HepG2 (cell line): ENCODE measurements at regions not wholly inside any gene's neighbourhood (a gene's known extent, or its start where the extent isn't known, plus 50 kb on each side); places are given as distances from the start of the nearest gene placed in this dataset.

Source experiments
- ATAC-seq: fragments of 200-7000 bp; cut with Tn5 transposase; 3 replicates; pipeline ENCODE4 v1.9.1; 2020; ENCODE audit warnings: mild to moderate bottlenecking, moderate library complexity
- BruUV-seq: library from RNA; stranded (reverse); fragments of 400-500 nt; replicated peaks from 2 replicates; lab custom pipeline; 2021; lab: Mats Ljungman, UMichigan
- CTCF ChIA-PET: fragments of 300-600 bp; formaldehyde crosslinking; extraction: SDS; loops from one replicate; lab custom pipeline; 2021; ENCODE audit warnings: low total read pairs, inconsistent platforms, low intra/inter-chr PET ratio; lab: Yijun Ruan, JAX
- POLR2A ChIA-PET: fragments of 350-600 bp; sonication (Branson Sonifier 250); formaldehyde crosslinking; loops from one replicate; lab custom pipeline; 2020; ENCODE audit warnings: antibody characterized with exemption, inconsistent platforms; lab: Yijun Ruan, JAX
- DNase-seq: peaks from one replicate; pipeline ENCODE4 v3.0.0-alpha.2; 2015; ENCODE audit warnings: low spot score
- FAIRE-seq: peaks from 3 replicates; lab custom pipeline; 2011; peaks lifted over from hg19 to GRCh38; lab: Jason Lieb, UNC
- H2AFZ ChIP-seq: one replicate; pipeline ENCODE4 v1.6.1; 2011; ENCODE audit warnings: low read length, inconsistent platforms
- H3K27ac ChIP-seq: fragments of 300-600 bp; 3 replicates; pipeline ENCODE4 v1.8.0; 2011; ENCODE audit warnings: mixed run types, mild to moderate bottlenecking, mixed read lengths, low read length, inconsistent platforms; ENCODE audit not compliant: insufficient read depth; ENCODE audit errors: extremely low read length
- H3K27me3 ChIP-seq, 2 experiments: fragments of 200-600 bp in 1 of 2; 2 replicates in 1 of 2; 3 replicates in 1 of 2; pipeline versions ENCODE4 v1.6.0 to v1.8.0; 2011; ENCODE audit warnings: low read length in 2 of 2, mild to moderate bottlenecking in 2 of 2, moderate library complexity in 2 of 2, inconsistent platforms in 1 of 2; ENCODE audit not compliant: insufficient read depth in 2 of 2, control insufficient read depth in 1 of 2
- H3K36me3 ChIP-seq, 2 experiments: fragments of 200-600 bp in 1 of 2; replicated peaks in 1 of 2; 2 replicates in 1 of 2; 3 replicates in 1 of 2; pipeline versions ENCODE4 v1.5.1 to v1.8.0; 2011; ENCODE audit warnings: low read length in 2 of 2, inconsistent platforms in 1 of 2; ENCODE audit not compliant: insufficient read depth in 2 of 2, control insufficient read depth in 1 of 2
- H3K4me1 ChIP-seq: 2 replicates; pipeline ENCODE4 v1.5.1; 2012; ENCODE audit warnings: low read length, inconsistent platforms; ENCODE audit not compliant: insufficient read depth
- H3K4me2 ChIP-seq: 2 replicates; pipeline ENCODE4 v1.6.0; 2011; ENCODE audit warnings: low read depth, low read length, inconsistent platforms
- H3K4me3 ChIP-seq, 3 experiments: fragments of 200-600 bp in 1 of 3; sonication (generic), shearing (Covaris generic) in 1 of 3; replicated peaks in 1 of 3; 2 replicates each; pipeline ENCODE4 v1.5.1; 2011 to 2016; ENCODE audit warnings: low read length in 3 of 3, inconsistent platforms in 2 of 3, low read depth in 2 of 3, mild to moderate bottlenecking in 2 of 3, control low read depth in 1 of 3, mixed read lengths in 1 of 3; ENCODE audit not compliant: insufficient read depth in 1 of 3
- H3K79me2 ChIP-seq: one replicate; pipeline ENCODE4 v1.6.1; 2011; ENCODE audit warnings: low read length, inconsistent platforms; ENCODE audit not compliant: insufficient read depth
- H3K9ac ChIP-seq: 2 replicates; pipeline ENCODE4 v1.6.0; 2011; ENCODE audit warnings: mild to moderate bottlenecking, low read depth, low read length, inconsistent platforms; ENCODE audit not compliant: insufficient read depth
- H3K9me3 ChIP-seq: 2 replicates; pipeline ENCODE4 v1.5.1; 2012; ENCODE audit warnings: mild to moderate bottlenecking, low read length
- H4K20me1 ChIP-seq: 2 replicates; pipeline ENCODE4 v1.6.0; 2011; ENCODE audit warnings: inconsistent platforms, mild to moderate bottlenecking, low read length, moderate library complexity; ENCODE audit not compliant: insufficient read depth
- HNF4A ChIP-seq: sonication (generic); formaldehyde crosslinking; IDR thresholded peaks from 2 replicates; pipeline ENCODE4 v1.4.0; 2020; ENCODE audit warnings: missing genetic modification reagents
- HNF4G ChIP-seq, 2 experiments: sonication (generic) in 1 of 2; formaldehyde crosslinking in 1 of 2; IDR thresholded peaks; 2 replicates each; pipeline versions ENCODE4 v1.4.0 to v1.6.1; 2011 to 2020; ENCODE audit warnings: borderline replicate concordance in 2 of 2, low read depth in 2 of 2, mild to moderate bottlenecking in 2 of 2, low read length in 1 of 2, missing genetic modification reagents in 1 of 2, moderate library complexity in 1 of 2
- PAWR ChIP-seq: sonication (generic); formaldehyde crosslinking; IDR thresholded peaks from 2 replicates; pipeline ENCODE4 v1.4.0; 2020; ENCODE audit warnings: missing genetic modification reagents, mild to moderate bottlenecking, borderline replicate concordance
- RARA ChIP-seq: IDR thresholded peaks from 2 replicates; pipeline ENCODE4 v1.6.1; 2016; ENCODE audit warnings: missing genetic modification reagents, missing compliant biosample characterization
- SOX13 ChIP-seq, 3 experiments: fragments of 450-650 bp in 1 of 3; sonication (generic) in 1 of 3; formaldehyde crosslinking in 1 of 3; IDR thresholded peaks in 2 of 3; conservative IDR thresholded peaks in 1 of 3; 2 replicates each; pipeline versions ENCODE4 v1.5.0 to v1.6.1; 2016 to 2020; ENCODE audit warnings: antibody characterized with exemption in 1 of 3, mild to moderate bottlenecking in 1 of 3, missing compliant biosample characterization in 1 of 3, missing genetic modification reagents in 1 of 3, moderate library complexity in 1 of 3
- SP4 ChIP-seq: sonication (generic); formaldehyde crosslinking; IDR thresholded peaks from 2 replicates; pipeline ENCODE4 v1.8.1; 2023; ENCODE audit warnings: mild to moderate bottlenecking, missing genetic modification reagents
- ZMYM4 ChIP-seq: sonication (generic); formaldehyde crosslinking; IDR thresholded peaks from 2 replicates; pipeline ENCODE4 v1.8.1; 2023; ENCODE audit warnings: mild to moderate bottlenecking, missing genetic modification reagents
- ZNF281 ChIP-seq: sonication (generic); formaldehyde crosslinking; IDR thresholded peaks from 2 replicates; pipeline ENCODE4 v1.4.0; 2020; ENCODE audit warnings: missing genetic modification reagents, borderline replicate concordance
- ZNF782 ChIP-seq: sonication (generic); formaldehyde crosslinking; IDR thresholded peaks from 2 replicates; pipeline ENCODE4 v1.4.0; 2020; ENCODE audit warnings: missing genetic modification reagents, mild to moderate bottlenecking, borderline replicate concordance
- WGBS: methylation state at CpG from one replicate; pipeline ENCODE4 v1.1.6; 2017; ENCODE audit warnings: low lambda C conversion rate; 5-methylcytosine and 5-hydroxymethylcytosine counted together
- in situ Hi-C: cut with HindIII; loops from 2 replicates; pipeline ENCODE4 v1.10.0; 2017; ENCODE audit warnings: low pct_unique_long_range_greater_than_20kb; ENCODE audit not compliant: extremely low pct_ligation_motif_present
- intact Hi-C: fragments of 100-400 bp; cut with micrococcal nuclease; formaldehyde crosslinking; loops from one replicate; pipeline ENCODE4 v1.10.0; 2022; ENCODE audit not compliant: unreplicated experiment

GRCh38 chrX:65098851-65099250 lies 122.6 kb upstream of the ZC4H2 start:
- H3K27ac ChIP-seq, result peak overlapping the region; percentile 43
- H3K4me1 ChIP-seq, result peaks cover 35% of the 10 kb centered on the region
- no peak overlapping the region for H3K4me3 ChIP-seq
- ChIA-PET CTCF (no interaction called here), POLR2A (interaction anchor here (1.0 kb wide), 1 partner anchor 98 kb away, joined by 6 read pairs; no protein-coding TSS in a partner anchor)
- H3K36me3 ChIP-seq, result no peaks in the 10 kb centered on the region
- H4K20me1 ChIP-seq, result no peaks in the 10 kb centered on the region
- in situ Hi-C loops, result no loop called here
- TF ChIP-seq RARA (CRISPR knock-in tag), result 0 out of 2 replicates have a peak, but pooled peaks have one; percentile 16
- TF ChIP-seq ZMYM4 (CRISPR knock-in tag), result peak; percentile 74
- TF ChIP-seq SOX13 (IDR thresholded peaks at IDR 0.05), result no peak
- TF ChIP-seq SOX13 (CRISPR knock-in tag; conservative IDR thresholded peaks at IDR 0.05 in 1 of 2, IDR thresholded peaks at IDR 0.05 in 1 of 2), result 0 out of 4 replicates have a peak, but pooled peaks of 1 of the 2 experiments have one; percentile 7
- no peak for TF ChIP-seq PAWR (CRISPR knock-in tag)
- TF ChIP-seq HNF4G (IDR thresholded peaks at IDR 0.05; ENCODE audit: borderline replicate concordance, low read depth, low read length), result peak; percentile 36; the same call in 1 of the 2 replicates
- no peak for TF ChIP-seq HNF4G (CRISPR knock-in tag; IDR thresholded peaks at IDR 0.05; ENCODE audit: borderline replicate concordance, low read depth)
- TF ChIP-seq HNF4A (CRISPR knock-in tag), result peak; percentile 70
- no peak for TF ChIP-seq SP4
- no peak for TF ChIP-seq ZNF782
- peak; percentile 92 for TF ChIP-seq ZNF281 (CRISPR knock-in tag)
- H3K9ac ChIP-seq, result no peak overlapping the region
- intact Hi-C loops, result no loop called here
- BruUV-seq, result no TSS peak
- no CpG with 5 or more reads among the region's 3 CpGs for WGBS
- H3K9me3 ChIP-seq, result no peaks in the 10 kb centered on the region
- FAIRE-seq, result peak; percentile 30
- H2AFZ ChIP-seq, result no peak overlapping the region
- no peaks in the 10 kb centered on the region for H3K27me3 ChIP-seq
- no peak overlapping the region for H3K4me2 ChIP-seq
- H3K79me2 ChIP-seq, result no peaks in the 10 kb centered on the region
- ATAC-seq, result peak; percentile 84
- DNase-seq, result peak; percentile 20
